ENCODE measurements at regions not wholly inside any gene's neighbourhood (a gene's known extent, or its start where the extent isn't known, plus 50 kb on each side); places are given as distances from the start of the nearest gene placed in this dataset.
"Not testable (repeated sequence)": the region's sequence is repeated elsewhere in the genome, so short reads cannot be mapped to it uniquely, and the experiment has no call there.

GRCh38 chr13:81551036-81551435 lies 1210.1 kb upstream of the SPRY2 start:
- DNase-seq (ENCODE audit: low spot score), result no peak
- Histone ChIP-seq H3K27ac (no peak overlapping the region), H3K9me3 (no peaks in the 10 kb centered on the region), H3K4me1 (replicated peaks) (no peaks in the 10 kb centered on the region), H3K27me3 (replicated peaks; ENCODE audit: insufficient read depth) (no peaks in the 10 kb centered on the region), H3K4me3 (no peak overlapping the region), H3K36me3 (no peaks in the 10 kb centered on the region)
- no peak for TF ChIP-seq POLR2AphosphoS5 (IDR thresholded peaks at IDR 0.05)
- TF ChIP-seq CTCF (IDR thresholded peaks at IDR 0.05), result no peak
- no peak for TF ChIP-seq POLR2A (IDR thresholded peaks at IDR 0.05)
- intact Hi-C loops (cut with DNase I), result no loop called here
- WGBS, result 76% methylated on average over 2 of the region's 2 CpGs

GRCh38 chr13:81546294-81546693 lies 1205.4 kb upstream of the SPRY2 start:
- H3K9me3 ChIP-seq; H3K4me3 ChIP-seq; DNase-seq (ENCODE audit: low spot score); H3K27me3 ChIP-seq (replicated peaks; ENCODE audit: insufficient read depth); H3K36me3 ChIP-seq; intact Hi-C loops (cut with DNase I); H3K4me1 ChIP-seq (replicated peaks); H3K27ac ChIP-seq: not testable (repeated sequence)
- 95% methylated on average over 2 of the region's 2 CpGs for WGBS

GRCh38 chr13:81540777-81541176 lies 1199.9 kb upstream of the SPRY2 start:
- intact Hi-C loops (cut with DNase I), result no loop called here
- DNase-seq (ENCODE audit: low spot score), result no peak
- Histone ChIP-seq H3K4me3 (no peak overlapping the region), H3K27me3 (replicated peaks; ENCODE audit: insufficient read depth) (no peaks in the 10 kb centered on the region), H3K36me3 (no peaks in the 10 kb centered on the region), H3K27ac (no peak overlapping the region), H3K9me3 (no peaks in the 10 kb centered on the region), H3K4me1 (replicated peaks) (no peaks in the 10 kb centered on the region)
- 43% methylated on average over 1 of the region's 1 CpG for WGBS
- peak in 1 of 4 experiments; percentile 20 for TF ChIP-seq CTCF (IDR thresholded peaks at IDR 0.05)
- TF ChIP-seq POLR2AphosphoS5 (IDR thresholded peaks at IDR 0.05), result no peak
- TF ChIP-seq POLR2A (IDR thresholded peaks at IDR 0.05), result no peak

- Histone ChIP-seq H3K36me3 (no peaks in the 10 kb centered on the region), H3K4me3 (no peak overlapping the region), H3K4me1 (replicated peaks) (no peaks in the 10 kb centered on the region), H3K27ac (no peak overlapping the region), H3K9me3 (no peaks in the 10 kb centered on the region), H3K27me3 (replicated peaks; ENCODE audit: insufficient read depth) (no peaks in the 10 kb centered on the region)
- DNase-seq (ENCODE audit: low spot score), result no peak
- intact Hi-C loops (cut with DNase I), result no loop called here
- TF ChIP-seq POLR2AphosphoS5 (IDR thresholded peaks at IDR 0.05) (no peak), POLR2A (IDR thresholded peaks at IDR 0.05) (no peak), CTCF (IDR thresholded peaks at IDR 0.05) (no peak)
- 72% methylated on average over 7 of the region's 7 CpGs for WGBS
Observed at GRCh38 chr13:81539643-81540150, 1198.8 kb upstream of the SPRY2 start.

- DNase-seq (ENCODE audit: low spot score), result no peak
- intact Hi-C loops (cut with DNase I), result no loop called here
- TF ChIP-seq POLR2A (IDR thresholded peaks at IDR 0.05) (no peak), CTCF (IDR thresholded peaks at IDR 0.05) (no peak), POLR2AphosphoS5 (IDR thresholded peaks at IDR 0.05) (no peak)
- H3K4me3 ChIP-seq, result no peak overlapping the region
- no peaks in the 10 kb centered on the region for H3K36me3 ChIP-seq
- WGBS, result 92% methylated on average over 3 of the region's 3 CpGs
- H3K9me3 ChIP-seq, result no peaks in the 10 kb centered on the region
- no peak overlapping the region for H3K27ac ChIP-seq
- H3K27me3 ChIP-seq (replicated peaks; ENCODE audit: insufficient read depth), result no peaks in the 10 kb centered on the region
- H3K4me1 ChIP-seq (replicated peaks), result no peaks in the 10 kb centered on the region
Observed at GRCh38 chr13:81498969-81499368, 1158.0 kb upstream of the SPRY2 start.
